DMS153 treated with DMSO at 0.1 percent for 48 hours (cell line): ENCODE measurements at regions not wholly inside any gene's neighbourhood (a gene's known extent, or its start where the extent isn't known, plus 50 kb on each side); places are given as distances from the start of the nearest gene placed in this dataset.

ENCODE experiments used
- DNase-seq: peaks from one replicate; lab custom pipeline; 2025; ENCODE audit not compliant: unreplicated experiment; lab: John Stamatoyannopoulos, UW

GRCh38 chr15:69652751-69653305 lies 200.2 kb downstream of the RPLP1 start:
- no peak for DNase-seq

GRCh38 chr15:69653306-69653705 lies 200.7 kb downstream of the RPLP1 start:
- no peak for DNase-seq

- no peak for DNase-seq
Measured at GRCh38 chr15:69653846-69654245, 201.2 kb downstream of the RPLP1 start.

- DNase-seq = no peak
Measured at GRCh38 chr15:69656271-69657030, 203.8 kb downstream of the RPLP1 start.

GRCh38 chr15:69657626-69658025 lies 205.0 kb downstream of the RPLP1 start:
- no peak for DNase-seq

- DNase-seq = no peak
Measured at GRCh38 chr15:69658411-69658945, 205.9 kb downstream of the RPLP1 start.

GRCh38 chr15:69659454-69660050 lies 206.9 kb downstream of the RPLP1 start:
- DNase-seq = no peak

- DNase-seq = no peak
Measured at GRCh38 chr15:69660114-69660513, 207.5 kb downstream of the RPLP1 start.

- DNase-seq = no peak
Measured at GRCh38 chr15:69660658-69661405, 208.2 kb downstream of the RPLP1 start.

GRCh38 chr15:69661446-69661845 lies 208.8 kb downstream of the RPLP1 start:
- DNase-seq = no peak

GRCh38 chr15:69661871-69662644 lies 209.4 kb downstream of the RPLP1 start:
- DNase-seq = no peak

- no peak for DNase-seq
Measured at GRCh38 chr15:69662645-69663000, 210.0 kb downstream of the RPLP1 start.

- DNase-seq = no peak
Measured at GRCh38 chr15:69663441-69663840, 210.8 kb downstream of the RPLP1 start.

GRCh38 chr15:69663982-69664381 lies 211.4 kb downstream of the RPLP1 start:
- DNase-seq = no peak

GRCh38 chr15:69664572-69665571 lies 212.3 kb downstream of the RPLP1 start:
- DNase-seq = no peak

- DNase-seq = no peak
Measured at GRCh38 chr15:69665641-69666111, 213.1 kb downstream of the RPLP1 start.

- DNase-seq = no peak
Measured at GRCh38 chr15:69666441-69666882, 213.8 kb downstream of the RPLP1 start.

- DNase-seq = no peak
Measured at GRCh38 chr15:69666921-69667811, 214.5 kb downstream of the RPLP1 start.
